ENCODE measurements at regions not wholly inside any gene's neighbourhood (a gene's known extent, or its start where the extent isn't known, plus 50 kb on each side); places are given as distances from the start of the nearest gene placed in this dataset.

- TF ChIP-seq CTCF (IDR thresholded peaks at IDR 0.05; ENCODE audit: low read depth, low read length, poor library complexity, severe bottlenecking) (no peak), EZH2phosphoT487 (IDR thresholded peaks at IDR 0.05; ENCODE audit: borderline replicate concordance, low read length) (no peak)
These were observed 287.3 kb downstream of the AEBP2 start for GRCh38 chr12:19726592-19726991.
